ENCODE measurements at regions not wholly inside any gene's neighbourhood (a gene's known extent, or its start where the extent isn't known, plus 50 kb on each side); places are given as distances from the start of the nearest gene placed in this dataset.
"Not testable (repeated sequence)": the region's sequence is repeated elsewhere in the genome, so short reads cannot be mapped to it uniquely, and the experiment has no call there.

DNA sequence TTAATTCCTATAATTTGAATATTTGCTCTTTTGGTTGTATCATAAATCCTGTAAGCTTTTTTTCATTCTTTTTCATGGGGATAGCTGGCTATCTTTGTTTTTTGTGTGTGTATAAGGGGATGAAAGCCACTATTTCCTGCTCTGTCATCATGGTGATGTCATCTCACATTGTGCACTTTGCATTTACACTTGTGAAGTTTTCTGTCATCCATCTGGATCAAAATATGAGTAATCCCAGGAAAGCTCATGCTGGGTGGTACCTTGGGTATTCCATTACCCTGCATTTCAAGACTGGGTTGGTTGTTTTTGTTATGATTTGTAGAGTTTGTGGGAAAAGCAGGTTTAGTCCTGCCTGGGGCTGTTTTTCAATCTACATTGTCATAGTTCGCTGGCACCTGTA, 77.8 kb upstream of the XIST start:
- no peaks in the 10 kb centered on the region for H3K27me3 ChIP-seq (ENCODE audit: insufficient read depth, low read length)
- H3K4me1 Mint-ChIP-seq, result no peaks in the 10 kb centered on the region
- H3K27me3 Mint-ChIP-seq, result no peaks in the 10 kb centered on the region
- no peak overlapping the region for H3K27ac Mint-ChIP-seq
- no peak overlapping the region for H3K4me3 Mint-ChIP-seq
- no peaks in the 10 kb centered on the region for H3K9me3 ChIP-seq (ENCODE audit: control insufficient read depth in 1 of 2, low read length in 2 of 2)
- no peak for DNase-seq
- no peak overlapping the region for H3K4me3 ChIP-seq (ENCODE audit: low read length in 2 of 2)
- no peak overlapping the region for H3K27ac ChIP-seq (ENCODE audit: low read depth, low read length)
- no peaks in the 10 kb centered on the region for H3K36me3 Mint-ChIP-seq
- ChIA-PET POLR2A (ENCODE audit: partially characterized antibody) (no interaction called here), CTCF (ENCODE audit: partially characterized antibody) (no interaction called here)
- intact Hi-C loops (cut with micrococcal nuclease), result no loop called here
- H3K36me3 ChIP-seq (ENCODE audit: insufficient read depth, low read length), result no peaks in the 10 kb centered on the region
- H3K9me3 Mint-ChIP-seq, result peaks cover 0 to 6% (median 0%) of the 10 kb centered on the region in 8 donors
- H3K4me1 ChIP-seq (ENCODE audit: insufficient read depth, low read length), result no peaks in the 10 kb centered on the region

- Mint-ChIP-seq H3K4me1 (no peaks in the 10 kb centered on the region), H3K9me3 (no peaks in the 10 kb centered on the region), H3K27ac (no peak overlapping the region), H3K36me3 (no peaks in the 10 kb centered on the region), H3K27me3 (no peaks in the 10 kb centered on the region), H3K4me3 (no peak overlapping the region)
- Histone ChIP-seq H3K9me3 (ENCODE audit: control insufficient read depth in 1 of 2, low read length in 2 of 2) (no peaks in the 10 kb centered on the region), H3K27ac (ENCODE audit: low read depth, low read length) (no peak overlapping the region), H3K27me3 (ENCODE audit: insufficient read depth, low read length) (no peaks in the 10 kb centered on the region), H3K4me3 (ENCODE audit: low read length in 2 of 2) (no peak overlapping the region), H3K36me3 (ENCODE audit: insufficient read depth, low read length) (no peaks in the 10 kb centered on the region), H3K4me1 (ENCODE audit: insufficient read depth, low read length) (no peaks in the 10 kb centered on the region)
- intact Hi-C loops (cut with micrococcal nuclease), result no loop called here
- ChIA-PET CTCF (ENCODE audit: partially characterized antibody) (no interaction called here), POLR2A (ENCODE audit: partially characterized antibody) (no interaction called here)
- DNase-seq, result no peak
Measured at GRCh38 chrX:73922856-73923455, 70.4 kb upstream of the XIST start.

DNA sequence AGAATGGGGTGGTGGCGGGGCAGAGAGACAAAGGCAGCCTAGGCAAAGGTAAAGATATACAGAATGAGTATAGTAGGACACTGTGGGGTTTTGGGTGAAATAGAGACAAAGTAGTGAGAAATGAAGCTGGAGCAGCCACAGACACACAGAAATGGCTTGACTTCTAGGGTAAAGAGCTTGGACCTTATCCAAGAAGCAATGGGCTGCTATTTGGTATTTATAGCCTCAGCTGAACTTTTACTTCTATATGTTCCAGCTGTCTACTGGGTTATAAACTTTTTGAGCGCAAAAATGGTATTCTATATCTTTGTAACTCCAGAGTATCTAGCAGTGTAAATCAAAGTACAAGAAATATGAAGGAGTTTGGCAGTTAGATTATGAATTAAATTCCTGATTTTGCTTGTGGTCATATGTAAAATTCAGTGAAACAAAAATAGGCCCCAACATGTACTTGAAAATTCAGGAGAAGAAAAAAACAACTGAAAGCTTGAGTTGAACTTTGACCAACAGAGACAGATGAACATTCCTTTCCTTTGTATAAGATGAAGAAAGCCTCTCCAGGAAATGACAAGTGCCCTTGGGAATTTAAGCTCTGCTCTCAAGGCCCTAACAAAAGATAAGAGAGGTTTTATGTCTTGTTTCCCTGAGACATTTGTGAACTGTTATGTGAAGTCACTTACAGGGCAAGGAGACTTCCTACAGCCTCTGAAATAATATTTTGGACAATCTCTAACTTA, 64.6 kb upstream of the XIST start:
- no peaks in the 10 kb centered on the region for H3K36me3 Mint-ChIP-seq
- H3K27me3 Mint-ChIP-seq, result no peaks in the 10 kb centered on the region
- no peak overlapping the region for H3K27ac Mint-ChIP-seq

DNA sequence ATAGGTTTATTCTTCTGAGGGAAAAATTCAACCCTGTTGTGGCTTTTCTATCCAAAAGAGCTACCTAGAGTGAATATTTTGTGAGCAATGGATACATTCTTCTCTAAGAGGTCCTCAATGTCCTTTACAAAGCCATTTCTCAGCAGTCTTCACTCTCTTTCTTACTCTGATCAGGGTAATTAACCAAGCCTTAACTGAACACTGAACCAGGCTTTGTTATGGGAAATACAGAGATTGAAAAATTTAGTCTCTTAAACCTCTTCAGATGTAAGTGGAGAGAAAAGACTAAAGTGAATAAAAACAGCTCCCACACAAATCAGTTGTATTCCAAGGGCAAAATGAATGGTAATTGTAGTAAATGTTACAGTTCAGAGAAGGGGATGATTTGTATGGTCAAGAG, 64.0 kb upstream of the XIST start:
- intact Hi-C loops (cut with micrococcal nuclease), result no loop called here
- POLR2A ChIA-PET (ENCODE audit: partially characterized antibody), result no interaction called here

More for the DNA sequence above, 64.6 kb upstream of the XIST start:
- no peaks in the 10 kb centered on the region for H3K4me1 Mint-ChIP-seq
- no peaks in the 10 kb centered on the region for H3K9me3 Mint-ChIP-seq
- intact Hi-C loops (cut with micrococcal nuclease), result no loop called here
- Histone ChIP-seq H3K27ac (ENCODE audit: low read depth, low read length) (no peak overlapping the region), H3K4me3 (ENCODE audit: low read length in 2 of 2) (no peak overlapping the region), H3K27me3 (ENCODE audit: insufficient read depth, low read length) (no peaks in the 10 kb centered on the region), H3K4me1 (ENCODE audit: insufficient read depth, low read length) (no peaks in the 10 kb centered on the region), H3K36me3 (ENCODE audit: insufficient read depth, low read length) (no peaks in the 10 kb centered on the region), H3K9me3 (ENCODE audit: control insufficient read depth in 1 of 2, low read length in 2 of 2) (no peaks in the 10 kb centered on the region)
- no peak for DNase-seq
- ChIA-PET CTCF (ENCODE audit: partially characterized antibody) (interaction anchor here (1.3 kb wide), 1 partner anchor 10 kb away, joined by 3 read pairs; no protein-coding TSS in a partner anchor), POLR2A (ENCODE audit: partially characterized antibody) (no interaction called here)
- no peak overlapping the region for H3K4me3 Mint-ChIP-seq

GRCh38 chrX:73914792-73915191, 62.3 kb upstream of the XIST start:
- H3K27me3 ChIP-seq (ENCODE audit: insufficient read depth, low read length); intact Hi-C loops (cut with micrococcal nuclease); H3K27me3 Mint-ChIP-seq; CTCF ChIA-PET (ENCODE audit: partially characterized antibody); H3K36me3 ChIP-seq (ENCODE audit: insufficient read depth, low read length); H3K36me3 Mint-ChIP-seq; H3K4me1 ChIP-seq (ENCODE audit: insufficient read depth, low read length); H3K9me3 Mint-ChIP-seq; DNase-seq; H3K9me3 ChIP-seq (ENCODE audit: control insufficient read depth in 1 of 2, low read length in 2 of 2); H3K27ac ChIP-seq (ENCODE audit: low read depth, low read length); H3K4me3 ChIP-seq (ENCODE audit: low read length in 2 of 2); H3K4me3 Mint-ChIP-seq; H3K27ac Mint-ChIP-seq; H3K4me1 Mint-ChIP-seq; POLR2A ChIA-PET (ENCODE audit: partially characterized antibody): not testable (repeated sequence)

More for the DNA sequence above, 64.0 kb upstream of the XIST start:
- Histone ChIP-seq H3K4me3 (ENCODE audit: low read length in 2 of 2) (no peak overlapping the region), H3K4me1 (ENCODE audit: insufficient read depth, low read length) (no peaks in the 10 kb centered on the region), H3K27ac (ENCODE audit: low read depth, low read length) (no peak overlapping the region), H3K9me3 (ENCODE audit: control insufficient read depth in 1 of 2, low read length in 2 of 2) (no peaks in the 10 kb centered on the region), H3K27me3 (ENCODE audit: insufficient read depth, low read length) (no peaks in the 10 kb centered on the region), H3K36me3 (ENCODE audit: insufficient read depth, low read length) (no peaks in the 10 kb centered on the region)
- Mint-ChIP-seq H3K9me3 (no peaks in the 10 kb centered on the region), H3K4me3 (no peak overlapping the region), H3K27me3 (peaks cover 0 to under 1% of the 10 kb centered on the region in 2 donors), H3K4me1 (no peaks in the 10 kb centered on the region), H3K36me3 (no peaks in the 10 kb centered on the region), H3K27ac (no peak overlapping the region)
- CTCF ChIA-PET (ENCODE audit: partially characterized antibody), result no interaction called here
- DNase-seq, result no peak

DNA sequence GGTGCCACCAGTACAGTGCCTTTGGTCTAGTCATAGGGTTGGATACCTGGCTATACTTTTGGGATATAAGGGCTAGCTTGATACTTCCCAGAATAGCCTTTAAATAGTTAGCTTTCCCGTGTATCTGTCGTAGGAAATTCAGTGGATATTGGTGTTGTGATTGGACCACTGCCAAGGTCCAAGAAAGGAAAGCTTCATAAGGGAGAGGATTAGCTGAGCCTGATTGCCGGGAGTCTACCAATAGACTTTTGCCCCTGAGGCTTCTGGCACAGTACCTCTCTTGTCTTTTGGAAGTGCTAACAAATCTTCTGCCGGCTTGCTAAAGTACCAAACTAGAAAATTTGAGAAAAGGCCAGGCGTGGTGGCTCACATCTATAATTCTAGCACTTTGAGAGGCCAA, 61.1 kb upstream of the XIST start:
- no peak for DNase-seq
- Histone ChIP-seq H3K4me3 (ENCODE audit: low read length in 2 of 2) (no peak overlapping the region), H3K27ac (ENCODE audit: low read depth, low read length) (no peak overlapping the region), H3K36me3 (ENCODE audit: insufficient read depth, low read length) (no peaks in the 10 kb centered on the region), H3K4me1 (ENCODE audit: insufficient read depth, low read length) (no peaks in the 10 kb centered on the region), H3K9me3 (ENCODE audit: control insufficient read depth in 1 of 2, low read length in 2 of 2) (no peaks in the 10 kb centered on the region), H3K27me3 (ENCODE audit: insufficient read depth, low read length) (no peaks in the 10 kb centered on the region)
- Mint-ChIP-seq H3K9me3 (peaks cover 0 to 1% (median 0%) of the 10 kb centered on the region in 8 donors), H3K36me3 (no peaks in the 10 kb centered on the region), H3K4me1 (no peaks in the 10 kb centered on the region), H3K27me3 (peaks cover 0 to 4% of the 10 kb centered on the region in 2 donors), H3K4me3 (no peak overlapping the region), H3K27ac (no peak overlapping the region)
- intact Hi-C loops (cut with micrococcal nuclease), result no loop called here
- CTCF ChIA-PET (ENCODE audit: partially characterized antibody), result no interaction called here
- POLR2A ChIA-PET (ENCODE audit: partially characterized antibody), result no interaction called here

- POLR2A ChIA-PET (ENCODE audit: partially characterized antibody); H3K36me3 ChIP-seq (ENCODE audit: insufficient read depth, low read length); DNase-seq; H3K27ac Mint-ChIP-seq; H3K4me1 ChIP-seq (ENCODE audit: insufficient read depth, low read length); H3K36me3 Mint-ChIP-seq; H3K4me1 Mint-ChIP-seq; H3K4me3 ChIP-seq (ENCODE audit: low read length in 2 of 2); H3K9me3 Mint-ChIP-seq; CTCF ChIA-PET (ENCODE audit: partially characterized antibody); H3K4me3 Mint-ChIP-seq; H3K27me3 Mint-ChIP-seq; H3K9me3 ChIP-seq (ENCODE audit: control insufficient read depth in 1 of 2, low read length in 2 of 2); intact Hi-C loops (cut with micrococcal nuclease); H3K27ac ChIP-seq (ENCODE audit: low read depth, low read length); H3K27me3 ChIP-seq (ENCODE audit: insufficient read depth, low read length): not testable (repeated sequence)
Measured at GRCh38 chrX:73911946-73912345, 59.4 kb upstream of the XIST start.
